PFSK-1 (cell line): ENCODE measurements at regions not wholly inside any gene's neighbourhood (a gene's known extent, or its start where the extent isn't known, plus 50 kb on each side); places are given as distances from the start of the nearest gene placed in this dataset.

Experiments used
- POLR2AphosphoS5 ChIP-seq: IDR thresholded peaks from 2 replicates; pipeline ENCODE4 v1.6.1; 2012; ENCODE audit warnings: low read depth, mild to moderate bottlenecking, control low read depth, low read length, moderate library complexity
- TAF1 ChIP-seq: IDR thresholded peaks from 2 replicates; pipeline ENCODE4 v1.6.1; 2012; ENCODE audit warnings: low read length, control low read depth, borderline replicate concordance; ENCODE audit not compliant: insufficient read depth
- TF ChIP-seq, protein P1 (sequence below), 2 experiments: IDR thresholded peaks; 2 replicates each; pipeline versions ENCODE4 v1.6.1 to v1.8.0; 2011 to 2012; ENCODE audit warnings: low read depth in 2 of 2, low read length in 2 of 2, control low read depth in 1 of 2, inconsistent platforms in 1 of 2, mild to moderate bottlenecking in 1 of 2, moderate library complexity in 1 of 2; ENCODE audit not compliant: insufficient read depth in 1 of 2

DNA sequence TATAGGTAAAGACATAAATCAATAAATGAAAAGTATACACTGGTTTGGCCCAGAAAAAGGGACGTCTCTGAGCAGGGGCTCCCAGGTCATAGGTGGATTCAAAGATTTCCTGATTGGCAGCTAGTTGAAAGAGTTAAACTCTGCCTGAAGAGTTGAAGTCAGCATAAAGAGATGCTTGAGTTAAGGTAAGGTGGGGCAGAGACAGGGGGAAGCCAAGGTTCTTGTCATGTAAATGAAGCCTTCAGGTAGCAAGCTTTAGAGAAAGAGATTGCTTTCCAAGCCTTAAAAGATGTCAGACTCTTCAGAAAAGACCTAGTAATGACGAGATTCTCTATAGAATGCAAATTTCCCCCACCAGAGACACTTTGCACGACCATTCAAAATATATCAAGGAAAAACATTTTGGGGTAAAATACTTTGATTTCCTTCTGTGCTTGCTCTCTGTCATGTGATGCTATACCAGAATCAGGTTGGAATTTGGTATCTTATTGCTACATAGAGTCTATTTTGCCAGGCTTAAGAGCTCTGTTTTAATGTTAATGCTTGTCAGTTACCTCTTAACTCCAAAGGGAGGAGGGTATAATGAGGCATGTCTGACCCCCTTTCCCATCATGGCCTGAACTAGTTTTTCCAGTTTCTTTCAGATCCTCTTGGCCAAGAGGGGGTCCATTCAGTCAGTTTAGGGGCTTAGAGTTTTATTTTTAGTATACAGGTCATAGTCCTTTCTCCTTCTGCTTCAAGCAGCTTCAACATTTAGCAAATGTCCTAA lies 429.6 kb downstream of the ADRA2A start:
- TF ChIP-seq, protein P1, sequence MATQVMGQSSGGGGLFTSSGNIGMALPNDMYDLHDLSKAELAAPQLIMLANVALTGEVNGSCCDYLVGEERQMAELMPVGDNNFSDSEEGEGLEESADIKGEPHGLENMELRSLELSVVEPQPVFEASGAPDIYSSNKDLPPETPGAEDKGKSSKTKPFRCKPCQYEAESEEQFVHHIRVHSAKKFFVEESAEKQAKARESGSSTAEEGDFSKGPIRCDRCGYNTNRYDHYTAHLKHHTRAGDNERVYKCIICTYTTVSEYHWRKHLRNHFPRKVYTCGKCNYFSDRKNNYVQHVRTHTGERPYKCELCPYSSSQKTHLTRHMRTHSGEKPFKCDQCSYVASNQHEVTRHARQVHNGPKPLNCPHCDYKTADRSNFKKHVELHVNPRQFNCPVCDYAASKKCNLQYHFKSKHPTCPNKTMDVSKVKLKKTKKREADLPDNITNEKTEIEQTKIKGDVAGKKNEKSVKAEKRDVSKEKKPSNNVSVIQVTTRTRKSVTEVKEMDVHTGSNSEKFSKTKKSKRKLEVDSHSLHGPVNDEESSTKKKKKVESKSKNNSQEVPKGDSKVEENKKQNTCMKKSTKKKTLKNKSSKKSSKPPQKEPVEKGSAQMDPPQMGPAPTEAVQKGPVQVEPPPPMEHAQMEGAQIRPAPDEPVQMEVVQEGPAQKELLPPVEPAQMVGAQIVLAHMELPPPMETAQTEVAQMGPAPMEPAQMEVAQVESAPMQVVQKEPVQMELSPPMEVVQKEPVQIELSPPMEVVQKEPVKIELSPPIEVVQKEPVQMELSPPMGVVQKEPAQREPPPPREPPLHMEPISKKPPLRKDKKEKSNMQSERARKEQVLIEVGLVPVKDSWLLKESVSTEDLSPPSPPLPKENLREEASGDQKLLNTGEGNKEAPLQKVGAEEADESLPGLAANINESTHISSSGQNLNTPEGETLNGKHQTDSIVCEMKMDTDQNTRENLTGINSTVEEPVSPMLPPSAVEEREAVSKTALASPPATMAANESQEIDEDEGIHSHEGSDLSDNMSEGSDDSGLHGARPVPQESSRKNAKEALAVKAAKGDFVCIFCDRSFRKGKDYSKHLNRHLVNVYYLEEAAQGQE (IDR thresholded peaks at IDR 0.05; ENCODE audit: insufficient read depth in 1 of 2, low read depth in 2 of 2, low read length in 2 of 2): no peak
- TF ChIP-seq POLR2AphosphoS5 (no peak), TAF1 (no peak)
